D721Med (cell line): ENCODE measurements at regions not wholly inside any gene's neighbourhood (a gene's known extent, or its start where the extent isn't known, plus 50 kb on each side); places are given as distances from the start of the nearest gene placed in this dataset.

Experiments
- DNase-seq: peaks from one replicate; pipeline ENCODE4 v3.0.0; 2011; ENCODE audit warnings: low spot score; ENCODE audit not compliant: insufficient read length
- FAIRE-seq: peaks from 2 replicates; lab custom pipeline; 2011; peaks lifted over from hg19 to GRCh38; lab: Jason Lieb, UNC
- CTCF ChIP-seq: IDR thresholded peaks from 2 replicates; pipeline ENCODE4 v1.5.1; 2012; ENCODE audit warnings: mild to moderate bottlenecking, control low read depth; ENCODE audit not compliant: insufficient read depth; ENCODE audit errors: missing control alignments

GRCh38 chr15:94620632-94621031 is 389.3 kb downstream of the MCTP2 start:
- no peak for TF ChIP-seq CTCF
- no peak for FAIRE-seq
- no peak for DNase-seq

- no peak for FAIRE-seq
Observed at GRCh38 chr15:94621736-94622135, 390.4 kb downstream of the MCTP2 start.

GRCh38 chr15:94626949-94627348 is 395.6 kb downstream of the MCTP2 start:
- TF ChIP-seq CTCF: no peak
- FAIRE-seq (no peak), DNase-seq (no peak)

More at GRCh38 chr15:94621736-94622135, 390.4 kb downstream of the MCTP2 start:
- no peak for TF ChIP-seq CTCF
- DNase-seq: no peak

- no peak for TF ChIP-seq CTCF
- no peak for DNase-seq
- no peak for FAIRE-seq
Observed at GRCh38 chr15:94631608-94632007, 400.2 kb downstream of the MCTP2 start.

GRCh38 chr15:94638183-94638582 is 406.8 kb downstream of the MCTP2 start:
- TF ChIP-seq CTCF: no peak
- DNase-seq (no peak), FAIRE-seq (no peak)

GRCh38 chr15:94639701-94640100 is 408.3 kb downstream of the MCTP2 start:
- no peak for FAIRE-seq
- no peak for DNase-seq
- TF ChIP-seq CTCF: no peak

- no peak for FAIRE-seq
- no peak for DNase-seq
- TF ChIP-seq CTCF: no peak
Observed at GRCh38 chr15:94644433-94644832, 413.1 kb downstream of the MCTP2 start.
